GM10266 (cell line): ENCODE measurements at regions not wholly inside any gene's neighbourhood (a gene's known extent, or its start where the extent isn't known, plus 50 kb on each side); places are given as distances from the start of the nearest gene placed in this dataset.

Source experiments
- DNase-seq: peaks from one replicate; pipeline ENCODE4 v3.0.0; 2012; ENCODE audit errors: extremely low spot score
- TF ChIP-seq, protein P1 (sequence below): IDR thresholded peaks from 2 replicates; pipeline ENCODE4 v1.5.1; 2012; ENCODE audit warnings: mild to moderate bottlenecking, low read depth; ENCODE audit not compliant: control insufficient read depth, insufficient read depth; ENCODE audit errors: missing control alignments

DNA sequence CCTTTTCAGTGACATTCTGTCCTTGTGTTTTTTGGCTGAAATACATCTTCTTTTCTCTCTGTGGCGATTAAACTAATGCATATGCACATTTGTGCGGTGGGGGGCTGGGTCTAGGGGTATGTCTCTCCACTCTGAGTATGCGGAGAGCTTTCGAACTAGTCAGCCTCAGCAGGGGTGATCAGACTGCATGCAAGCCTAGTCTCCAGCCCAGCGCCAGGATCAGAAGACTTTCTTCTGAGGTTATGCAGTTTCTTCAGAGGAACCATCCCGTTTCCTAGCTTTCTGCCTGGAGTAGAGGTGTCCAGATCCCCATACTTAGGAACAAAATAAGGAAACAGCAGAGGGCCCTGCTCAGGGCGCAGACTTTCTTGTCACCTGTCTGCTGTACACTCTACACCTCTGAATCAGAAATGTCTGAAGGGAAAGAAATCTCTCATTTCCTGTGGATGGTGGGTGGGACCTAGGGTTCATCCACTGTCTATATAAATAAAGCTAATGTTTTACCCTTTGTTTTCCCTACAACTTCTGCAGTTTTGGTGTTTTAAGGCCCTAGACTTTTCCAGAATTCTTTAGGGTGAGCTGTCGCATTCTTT lies 230.4 kb downstream of the ABHD5 start:
- TF ChIP-seq, protein P1, sequence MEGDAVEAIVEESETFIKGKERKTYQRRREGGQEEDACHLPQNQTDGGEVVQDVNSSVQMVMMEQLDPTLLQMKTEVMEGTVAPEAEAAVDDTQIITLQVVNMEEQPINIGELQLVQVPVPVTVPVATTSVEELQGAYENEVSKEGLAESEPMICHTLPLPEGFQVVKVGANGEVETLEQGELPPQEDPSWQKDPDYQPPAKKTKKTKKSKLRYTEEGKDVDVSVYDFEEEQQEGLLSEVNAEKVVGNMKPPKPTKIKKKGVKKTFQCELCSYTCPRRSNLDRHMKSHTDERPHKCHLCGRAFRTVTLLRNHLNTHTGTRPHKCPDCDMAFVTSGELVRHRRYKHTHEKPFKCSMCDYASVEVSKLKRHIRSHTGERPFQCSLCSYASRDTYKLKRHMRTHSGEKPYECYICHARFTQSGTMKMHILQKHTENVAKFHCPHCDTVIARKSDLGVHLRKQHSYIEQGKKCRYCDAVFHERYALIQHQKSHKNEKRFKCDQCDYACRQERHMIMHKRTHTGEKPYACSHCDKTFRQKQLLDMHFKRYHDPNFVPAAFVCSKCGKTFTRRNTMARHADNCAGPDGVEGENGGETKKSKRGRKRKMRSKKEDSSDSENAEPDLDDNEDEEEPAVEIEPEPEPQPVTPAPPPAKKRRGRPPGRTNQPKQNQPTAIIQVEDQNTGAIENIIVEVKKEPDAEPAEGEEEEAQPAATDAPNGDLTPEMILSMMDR, result no peak
- DNase-seq, result no peak

DNA sequence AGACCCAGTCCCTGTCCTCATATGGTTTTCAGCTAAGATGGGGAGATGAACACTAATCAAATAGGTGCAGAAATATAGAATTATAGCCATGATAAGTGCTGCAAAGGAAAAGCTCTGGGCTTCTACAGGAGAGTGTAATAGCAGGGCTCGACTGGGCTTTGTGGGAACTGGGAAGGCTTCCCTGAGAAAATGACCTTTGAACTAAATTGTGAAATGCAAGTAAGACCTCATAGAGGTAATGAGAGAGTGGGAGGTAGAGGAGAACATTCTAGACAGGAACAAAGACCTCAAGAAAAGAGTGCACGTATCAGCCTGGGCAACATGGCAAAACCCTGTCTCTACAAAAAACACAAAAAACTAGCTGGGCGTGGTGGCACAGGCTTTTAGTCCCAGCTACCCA lies 231.6 kb downstream of the ABHD5 start:
- TF ChIP-seq, protein P1, result no peak
- no peak for DNase-seq

DNA sequence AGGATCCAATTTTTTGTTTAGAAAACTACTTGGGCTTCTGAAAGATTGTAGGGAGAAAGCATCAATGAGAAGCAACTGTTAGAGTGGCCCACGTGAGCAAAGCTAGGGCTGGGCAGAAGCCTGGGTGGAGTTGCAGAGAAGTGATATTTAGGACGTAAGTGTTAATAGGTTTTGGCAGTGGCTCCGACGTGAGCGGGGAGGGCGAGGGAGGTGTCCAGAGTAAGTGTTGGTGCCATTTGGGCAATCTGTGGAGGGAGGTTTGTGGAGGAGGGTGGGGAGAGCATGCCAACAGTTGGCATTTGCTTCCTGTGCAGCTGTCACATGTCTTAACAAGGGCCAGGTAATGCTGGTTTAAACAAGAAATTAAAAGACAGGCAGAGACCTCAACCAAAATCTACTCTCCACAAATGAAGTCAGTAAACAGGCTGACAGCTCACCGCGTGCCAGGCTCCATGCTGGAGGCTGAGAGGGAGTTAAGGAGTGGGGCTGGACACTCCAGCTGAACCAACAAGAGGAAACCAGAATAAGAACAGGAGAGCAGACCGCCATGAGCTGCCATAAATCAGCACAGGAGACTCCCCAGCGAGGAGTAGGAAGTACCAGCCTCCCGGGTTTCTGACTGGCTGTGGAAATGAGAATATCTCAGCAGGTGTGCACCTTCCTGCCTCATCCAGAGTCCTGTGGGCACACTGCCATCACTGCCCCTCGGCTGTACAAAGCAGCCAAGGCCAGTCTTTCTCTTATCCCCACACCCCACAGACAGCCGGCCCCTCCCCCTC lies 232.6 kb downstream of the ABHD5 start:
- TF ChIP-seq, protein P1, result no peak
- DNase-seq, result no peak

DNA sequence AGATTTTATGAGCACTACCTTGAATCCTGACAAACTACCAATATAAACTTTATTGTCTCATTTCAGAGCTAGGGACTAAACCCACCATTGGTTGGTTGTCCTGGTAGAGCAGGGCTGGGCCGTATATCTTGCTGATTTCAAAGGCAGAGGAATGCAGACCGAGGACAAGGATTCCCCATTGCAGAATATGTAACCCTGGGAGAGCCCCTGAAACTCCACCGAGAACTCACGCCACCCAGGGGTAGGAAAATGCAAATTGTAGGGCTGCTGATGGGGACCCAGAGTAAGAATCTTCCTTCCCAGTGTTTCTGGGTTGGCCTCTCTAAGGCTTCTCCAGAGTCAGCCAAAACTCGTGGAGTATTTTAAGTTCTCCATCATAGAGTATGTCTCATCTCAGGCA lies 235.3 kb downstream of the ABHD5 start:
- TF ChIP-seq, protein P1, result no peak
- no peak for DNase-seq

DNA sequence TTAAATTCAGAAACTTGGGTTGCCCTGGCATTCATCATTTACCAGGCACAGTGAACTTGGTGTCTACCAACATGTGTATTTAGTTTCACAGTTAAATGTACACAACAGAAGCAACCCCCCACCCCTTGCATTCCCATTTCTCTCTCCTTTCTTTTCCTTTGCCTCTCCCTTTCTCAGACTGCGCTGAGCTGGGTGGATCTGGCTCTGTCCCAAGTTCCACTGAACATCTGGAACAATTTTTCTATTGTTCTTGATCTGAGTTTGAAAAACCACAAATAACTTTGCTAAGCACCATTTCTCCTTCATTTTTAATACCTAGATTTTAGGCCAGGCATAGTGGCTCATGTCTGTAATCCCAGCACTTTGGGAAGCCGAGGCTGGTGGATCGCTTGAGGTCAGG lies 242.2 kb downstream of the ABHD5 start:
- DNase-seq, result no peak

DNA sequence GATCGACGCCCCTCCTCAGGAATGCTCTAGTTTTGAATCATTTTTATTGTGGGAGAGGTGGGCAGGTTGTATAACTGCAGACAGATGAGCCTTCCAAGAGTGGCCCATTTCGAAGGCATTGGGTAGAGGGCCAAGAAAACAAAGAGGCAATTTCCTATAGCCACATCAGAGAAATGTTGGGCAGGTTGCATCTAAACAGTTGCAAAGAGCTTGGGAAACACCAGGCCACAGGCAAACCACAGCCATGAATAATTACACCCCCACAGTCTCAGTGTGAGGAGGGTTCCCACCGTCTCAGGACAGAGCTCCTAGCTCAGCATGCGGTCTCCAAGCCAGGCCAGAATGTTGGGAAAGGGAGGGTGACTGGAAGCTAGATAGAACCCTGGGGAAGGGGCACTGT lies 257.3 kb downstream of the ABHD5 start:
- peak; percentile 23 for DNase-seq
- TF ChIP-seq, protein P1, result no peak

More for the DNA sequence above, 242.2 kb downstream of the ABHD5 start:
- TF ChIP-seq, protein P1, result no peak

DNA sequence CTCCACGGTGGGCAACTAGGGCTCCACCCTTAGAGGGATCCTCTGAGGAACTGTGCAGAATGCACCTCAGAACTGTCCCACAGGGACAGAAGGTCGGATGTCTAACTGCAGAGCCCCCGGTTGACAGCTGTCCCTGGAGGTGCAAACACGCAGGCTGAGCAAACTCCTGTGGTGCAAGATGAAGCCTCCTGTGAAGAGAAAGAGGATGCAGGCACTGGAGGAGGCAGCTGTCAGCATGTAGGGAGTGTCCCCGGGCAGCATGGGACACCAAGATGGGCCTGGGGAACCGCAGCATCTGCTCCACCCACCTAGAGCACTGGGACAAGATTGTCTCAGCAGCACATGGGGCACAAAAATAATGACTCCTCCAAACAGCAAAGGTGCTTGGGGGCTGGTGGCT lies 258.9 kb downstream of the ABHD5 start:
- DNase-seq, result peak; percentile 39
- TF ChIP-seq, protein P1, result no peak
